Body of pancreas (tissue), 4 donors: ENCODE measurements at regions not wholly inside any gene's neighbourhood (a gene's known extent, or its start where the extent isn't known, plus 50 kb on each side); places are given as distances from the start of the nearest gene placed in this dataset.

Source experiments
- CTCF ChIP-seq, 7 experiments: fragments of 450-650 bp in 4 of 7; fragments of 200-600 bp in 3 of 7; sonication (generic) in 3 of 7; IDR thresholded peaks; one replicate each; pipeline ENCODE4 v1.5.1; 2016 to 2019; ENCODE audit warnings: antibody characterized with exemption in 7 of 7
- POLR2A ChIP-seq, 3 donors: fragments of 450-650 bp; IDR thresholded peaks; one replicate each; pipeline ENCODE4 v1.6.1; 2016; ENCODE audit warnings: antibody characterized with exemption in 3 of 3, mild to moderate bottlenecking in 2 of 3

DNA sequence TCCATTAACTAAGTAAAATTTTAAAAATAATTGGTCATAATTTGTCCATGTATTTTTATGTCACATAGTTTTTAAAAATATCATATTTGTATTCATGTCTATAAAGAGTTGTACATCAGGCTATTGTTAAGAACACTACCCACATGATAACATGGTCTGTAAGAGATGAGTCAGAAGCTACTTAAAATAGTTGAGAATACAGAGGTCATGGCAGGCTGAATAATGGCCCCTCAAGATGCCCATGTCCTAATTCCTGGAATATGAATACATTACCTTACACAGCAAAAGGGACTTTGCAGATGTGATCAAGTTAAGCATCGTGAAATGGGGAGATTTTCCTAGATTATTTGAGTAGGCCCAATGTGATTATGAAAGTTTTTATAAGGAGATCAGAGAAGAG lies 782.9 kb upstream of the GOLIM4 start:
- TF ChIP-seq CTCF (IDR thresholded peaks at IDR 0.05) (no peak), POLR2A (IDR thresholded peaks at IDR 0.05) (no peak)
